ENCODE measurements at regions not wholly inside any gene's neighbourhood (a gene's known extent, or its start where the extent isn't known, plus 50 kb on each side); places are given as distances from the start of the nearest gene placed in this dataset.

DNA sequence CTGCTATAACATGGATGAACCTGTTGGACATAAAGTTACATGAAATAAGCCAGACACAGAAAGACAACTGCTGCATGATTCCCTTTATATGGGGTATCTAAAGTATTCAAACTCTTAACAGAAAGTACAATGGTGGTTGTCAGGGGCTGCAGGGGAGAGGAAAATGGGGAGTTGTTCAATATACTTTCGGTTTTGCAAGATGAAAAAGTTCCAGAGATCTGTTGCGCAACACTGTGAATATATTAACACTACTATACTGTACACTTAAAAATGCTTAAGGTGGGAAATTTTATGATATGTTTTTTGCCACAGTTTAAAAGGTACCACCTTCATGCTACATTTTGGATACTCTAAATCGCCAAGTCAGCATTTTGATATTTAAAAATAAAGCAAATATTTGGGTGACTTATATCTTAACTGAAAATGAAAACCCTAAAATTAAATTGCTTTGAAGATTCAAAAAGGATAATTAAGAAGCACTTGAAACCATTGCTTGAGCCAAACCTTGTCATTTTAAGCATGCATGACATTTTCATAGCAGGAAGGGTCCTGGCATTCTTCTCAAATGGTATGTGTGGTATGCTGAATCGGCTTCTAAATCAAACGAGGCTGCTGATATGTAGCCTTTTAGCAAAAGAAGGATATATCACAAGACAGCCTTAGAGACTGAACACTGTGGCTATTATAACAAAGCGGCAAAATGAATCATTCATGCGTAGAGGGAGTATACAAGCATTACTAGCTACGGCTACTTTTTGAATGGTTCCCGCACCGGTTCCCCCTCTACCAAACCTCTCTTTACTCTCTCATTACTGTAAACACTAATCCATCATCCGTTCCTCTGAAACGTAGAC lies 607.1 kb upstream of the DIPK2B start:
- no peaks in the 10 kb centered on the region for H3K27me3 ChIP-seq (ENCODE audit: control insufficient read depth in 2 of 2, insufficient read depth in 2 of 2, low read length in 2 of 2)
- TF ChIP-seq CSDE1 (IDR thresholded peaks at IDR 0.05), result no peak
- peak; percentile 87 for TF ChIP-seq ZNF316 (IDR thresholded peaks at IDR 0.05)
- peak; percentile 94 for TF ChIP-seq MAFK (IDR thresholded peaks at IDR 0.05; ENCODE audit: low read length)
- TF ChIP-seq, protein P1, sequence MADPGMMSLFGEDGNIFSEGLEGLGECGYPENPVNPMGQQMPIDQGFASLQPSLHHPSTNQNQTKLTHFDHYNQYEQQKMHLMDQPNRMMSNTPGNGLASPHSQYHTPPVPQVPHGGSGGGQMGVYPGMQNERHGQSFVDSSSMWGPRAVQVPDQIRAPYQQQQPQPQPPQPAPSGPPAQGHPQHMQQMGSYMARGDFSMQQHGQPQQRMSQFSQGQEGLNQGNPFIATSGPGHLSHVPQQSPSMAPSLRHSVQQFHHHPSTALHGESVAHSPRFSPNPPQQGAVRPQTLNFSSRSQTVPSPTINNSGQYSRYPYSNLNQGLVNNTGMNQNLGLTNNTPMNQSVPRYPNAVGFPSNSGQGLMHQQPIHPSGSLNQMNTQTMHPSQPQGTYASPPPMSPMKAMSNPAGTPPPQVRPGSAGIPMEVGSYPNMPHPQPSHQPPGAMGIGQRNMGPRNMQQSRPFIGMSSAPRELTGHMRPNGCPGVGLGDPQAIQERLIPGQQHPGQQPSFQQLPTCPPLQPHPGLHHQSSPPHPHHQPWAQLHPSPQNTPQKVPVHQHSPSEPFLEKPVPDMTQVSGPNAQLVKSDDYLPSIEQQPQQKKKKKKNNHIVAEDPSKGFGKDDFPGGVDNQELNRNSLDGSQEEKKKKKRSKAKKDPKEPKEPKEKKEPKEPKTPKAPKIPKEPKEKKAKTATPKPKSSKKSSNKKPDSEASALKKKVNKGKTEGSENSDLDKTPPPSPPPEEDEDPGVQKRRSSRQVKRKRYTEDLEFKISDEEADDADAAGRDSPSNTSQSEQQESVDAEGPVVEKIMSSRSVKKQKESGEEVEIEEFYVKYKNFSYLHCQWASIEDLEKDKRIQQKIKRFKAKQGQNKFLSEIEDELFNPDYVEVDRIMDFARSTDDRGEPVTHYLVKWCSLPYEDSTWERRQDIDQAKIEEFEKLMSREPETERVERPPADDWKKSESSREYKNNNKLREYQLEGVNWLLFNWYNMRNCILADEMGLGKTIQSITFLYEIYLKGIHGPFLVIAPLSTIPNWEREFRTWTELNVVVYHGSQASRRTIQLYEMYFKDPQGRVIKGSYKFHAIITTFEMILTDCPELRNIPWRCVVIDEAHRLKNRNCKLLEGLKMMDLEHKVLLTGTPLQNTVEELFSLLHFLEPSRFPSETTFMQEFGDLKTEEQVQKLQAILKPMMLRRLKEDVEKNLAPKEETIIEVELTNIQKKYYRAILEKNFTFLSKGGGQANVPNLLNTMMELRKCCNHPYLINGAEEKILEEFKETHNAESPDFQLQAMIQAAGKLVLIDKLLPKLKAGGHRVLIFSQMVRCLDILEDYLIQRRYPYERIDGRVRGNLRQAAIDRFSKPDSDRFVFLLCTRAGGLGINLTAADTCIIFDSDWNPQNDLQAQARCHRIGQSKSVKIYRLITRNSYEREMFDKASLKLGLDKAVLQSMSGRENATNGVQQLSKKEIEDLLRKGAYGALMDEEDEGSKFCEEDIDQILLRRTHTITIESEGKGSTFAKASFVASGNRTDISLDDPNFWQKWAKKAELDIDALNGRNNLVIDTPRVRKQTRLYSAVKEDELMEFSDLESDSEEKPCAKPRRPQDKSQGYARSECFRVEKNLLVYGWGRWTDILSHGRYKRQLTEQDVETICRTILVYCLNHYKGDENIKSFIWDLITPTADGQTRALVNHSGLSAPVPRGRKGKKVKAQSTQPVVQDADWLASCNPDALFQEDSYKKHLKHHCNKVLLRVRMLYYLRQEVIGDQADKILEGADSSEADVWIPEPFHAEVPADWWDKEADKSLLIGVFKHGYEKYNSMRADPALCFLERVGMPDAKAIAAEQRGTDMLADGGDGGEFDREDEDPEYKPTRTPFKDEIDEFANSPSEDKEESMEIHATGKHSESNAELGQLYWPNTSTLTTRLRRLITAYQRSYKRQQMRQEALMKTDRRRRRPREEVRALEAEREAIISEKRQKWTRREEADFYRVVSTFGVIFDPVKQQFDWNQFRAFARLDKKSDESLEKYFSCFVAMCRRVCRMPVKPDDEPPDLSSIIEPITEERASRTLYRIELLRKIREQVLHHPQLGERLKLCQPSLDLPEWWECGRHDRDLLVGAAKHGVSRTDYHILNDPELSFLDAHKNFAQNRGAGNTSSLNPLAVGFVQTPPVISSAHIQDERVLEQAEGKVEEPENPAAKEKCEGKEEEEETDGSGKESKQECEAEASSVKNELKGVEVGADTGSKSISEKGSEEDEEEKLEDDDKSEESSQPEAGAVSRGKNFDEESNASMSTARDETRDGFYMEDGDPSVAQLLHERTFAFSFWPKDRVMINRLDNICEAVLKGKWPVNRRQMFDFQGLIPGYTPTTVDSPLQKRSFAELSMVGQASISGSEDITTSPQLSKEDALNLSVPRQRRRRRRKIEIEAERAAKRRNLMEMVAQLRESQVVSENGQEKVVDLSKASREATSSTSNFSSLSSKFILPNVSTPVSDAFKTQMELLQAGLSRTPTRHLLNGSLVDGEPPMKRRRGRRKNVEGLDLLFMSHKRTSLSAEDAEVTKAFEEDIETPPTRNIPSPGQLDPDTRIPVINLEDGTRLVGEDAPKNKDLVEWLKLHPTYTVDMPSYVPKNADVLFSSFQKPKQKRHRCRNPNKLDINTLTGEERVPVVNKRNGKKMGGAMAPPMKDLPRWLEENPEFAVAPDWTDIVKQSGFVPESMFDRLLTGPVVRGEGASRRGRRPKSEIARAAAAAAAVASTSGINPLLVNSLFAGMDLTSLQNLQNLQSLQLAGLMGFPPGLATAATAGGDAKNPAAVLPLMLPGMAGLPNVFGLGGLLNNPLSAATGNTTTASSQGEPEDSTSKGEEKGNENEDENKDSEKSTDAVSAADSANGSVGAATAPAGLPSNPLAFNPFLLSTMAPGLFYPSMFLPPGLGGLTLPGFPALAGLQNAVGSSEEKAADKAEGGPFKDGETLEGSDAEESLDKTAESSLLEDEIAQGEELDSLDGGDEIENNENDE (IDR thresholded peaks at IDR 0.05; ENCODE audit: low read depth, low read length), result no peak
- TF ChIP-seq TEAD4 (IDR thresholded peaks at IDR 0.05; ENCODE audit: low read length), result no peak
- TF ChIP-seq TEAD4 (CRISPR knock-in tag; IDR thresholded peaks at IDR 0.05; ENCODE audit: borderline replicate concordance), result no peak
- no peak for TF ChIP-seq ZNF282 (CRISPR knock-in tag; IDR thresholded peaks at IDR 0.05)
- peak; percentile 91 for TF ChIP-seq MAFF (IDR thresholded peaks at IDR 0.05; ENCODE audit: low read length)
- peak; percentile 77 for TF ChIP-seq MAFG (tag; conservative IDR thresholded peaks at IDR 0.05)
- TF ChIP-seq CEBPG (CRISPR knock-in tag; IDR thresholded peaks at IDR 0.05), result no peak
- peak; percentile 27 to 93; a peak in 2 of 4 replicates for TF ChIP-seq CEBPG (tag; conservative IDR thresholded peaks at IDR 0.05 in 1 of 2, IDR thresholded peaks at IDR 0.05 in 1 of 2)
- peak; percentile 72; the same call in 1 of the 2 replicates for TF ChIP-seq C11orf30 (IDR thresholded peaks at IDR 0.05; ENCODE audit: low read depth)
- TF ChIP-seq CEBPB (tag; IDR thresholded peaks at IDR 0.05), result peak; percentile 90
- H3K79me2 ChIP-seq (ENCODE audit: control insufficient read depth, insufficient read depth, low read length), result no peaks in the 10 kb centered on the region
- WGBS (ENCODE audit: insufficient coverage, low coverage, missing lambda C conversion rate), result 2% methylated on average over 9 of the region's 12 CpGs
- H3K4me2 ChIP-seq (ENCODE audit: insufficient read depth, low read length), result no peak overlapping the region
- H2AFZ ChIP-seq (ENCODE audit: low read depth, low read length), result no peak overlapping the region
- no TSS peak for BruUV-seq (replicated peaks)
- in situ Hi-C loops (cut with MboI), result no loop called here
- no peak overlapping the region for H3K4me3 ChIP-seq
- intact Hi-C loops (cut with micrococcal nuclease), result no loop called here
- no peak overlapping the region for H3K9ac ChIP-seq (ENCODE audit: insufficient read depth in 1 of 2, low read depth in 2 of 2, low read length in 2 of 2)
- ATAC-seq (no peak), DNase-seq (ENCODE audit: extremely low read depth in 1 of 4, low spot score in 3 of 4) (no peak), FAIRE-seq (no peak)
- ChIA-PET POLR2A (no interaction called here), CTCF (ENCODE audit: low intra/inter-chr PET ratio) (no interaction called here)
- H3K9me1 ChIP-seq (ENCODE audit: control insufficient read depth, insufficient read depth, low read length), result no peaks in the 10 kb centered on the region
- H3K27ac ChIP-seq (ENCODE audit: extremely low read depth, low read depth, low read length), result no peak overlapping the region
- H3K9me3 ChIP-seq (replicated peaks; ENCODE audit: control insufficient read depth, insufficient read depth, low read depth, low read length), result no peaks in the 10 kb centered on the region
- no peaks in the 10 kb centered on the region for H3K36me3 ChIP-seq (ENCODE audit: control insufficient read depth, insufficient read depth, low read length)
- H3K4me1 ChIP-seq (replicated peaks in 1 of 2; ENCODE audit: control insufficient read depth in 2 of 2, insufficient read depth in 2 of 2, low read length in 2 of 2), result no peaks in the 10 kb centered on the region
- no peaks in the 10 kb centered on the region for H4K20me1 ChIP-seq (replicated peaks; ENCODE audit: control insufficient read depth, insufficient read depth, low read length)
